ENCODE measurements at regions not wholly inside any gene's neighbourhood (a gene's known extent, or its start where the extent isn't known, plus 50 kb on each side); places are given as distances from the start of the nearest gene placed in this dataset.

- DNase-seq (ENCODE audit: extremely low read depth, low read depth): no peak
- no peak for TF ChIP-seq CTCF (IDR thresholded peaks at IDR 0.05; ENCODE audit: low read depth, low read length)
Measured at GRCh38 chr21:31479222-31479621, 135.2 kb upstream of the TIAM1 start.

- TF ChIP-seq CTCF (IDR thresholded peaks at IDR 0.05; ENCODE audit: low read depth, low read length): no peak; the same call in 1 of the 2 replicates
- no peak for DNase-seq (ENCODE audit: extremely low read depth, low read depth)
Measured at GRCh38 chr21:31476263-31477022, 132.4 kb upstream of the TIAM1 start.

GRCh38 chr21:31475223-31475622, 131.2 kb upstream of the TIAM1 start:
- DNase-seq (ENCODE audit: extremely low read depth, low read depth): no peak
- no peak for TF ChIP-seq CTCF (IDR thresholded peaks at IDR 0.05; ENCODE audit: low read depth, low read length)

GRCh38 chr21:31473685-31474345, 129.8 kb upstream of the TIAM1 start:
- TF ChIP-seq CTCF (IDR thresholded peaks at IDR 0.05; ENCODE audit: low read depth, low read length): no peak
- no peak for DNase-seq (ENCODE audit: extremely low read depth, low read depth)

DNA sequence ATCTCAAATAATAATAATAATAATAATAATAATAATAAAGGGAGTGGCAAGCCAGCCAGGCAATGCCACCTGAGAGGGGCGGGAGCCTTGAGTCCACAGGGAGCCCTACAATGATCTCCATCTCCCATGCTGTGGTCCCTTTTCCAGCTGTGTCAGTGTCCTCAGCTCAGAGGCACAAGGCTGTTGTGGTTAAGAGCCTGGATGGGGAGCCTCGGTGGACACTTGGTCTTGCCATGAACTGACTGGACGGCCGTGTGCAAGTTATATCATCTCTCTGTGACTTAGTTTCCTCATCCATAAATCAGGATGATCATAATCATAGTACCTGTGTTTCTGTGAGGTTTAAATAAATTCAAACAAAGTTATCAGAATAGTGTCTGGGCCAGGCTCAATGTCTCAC, 127.8 kb upstream of the TIAM1 start:
- TF ChIP-seq CTCF (IDR thresholded peaks at IDR 0.05; ENCODE audit: low read depth, low read length): no peak
- no peak for DNase-seq (ENCODE audit: extremely low read depth, low read depth)

GRCh38 chr21:31470896-31471694, 127.0 kb upstream of the TIAM1 start:
- no peak for TF ChIP-seq CTCF (IDR thresholded peaks at IDR 0.05; ENCODE audit: low read depth, low read length)
- DNase-seq (ENCODE audit: extremely low read depth, low read depth): no peak

DNA sequence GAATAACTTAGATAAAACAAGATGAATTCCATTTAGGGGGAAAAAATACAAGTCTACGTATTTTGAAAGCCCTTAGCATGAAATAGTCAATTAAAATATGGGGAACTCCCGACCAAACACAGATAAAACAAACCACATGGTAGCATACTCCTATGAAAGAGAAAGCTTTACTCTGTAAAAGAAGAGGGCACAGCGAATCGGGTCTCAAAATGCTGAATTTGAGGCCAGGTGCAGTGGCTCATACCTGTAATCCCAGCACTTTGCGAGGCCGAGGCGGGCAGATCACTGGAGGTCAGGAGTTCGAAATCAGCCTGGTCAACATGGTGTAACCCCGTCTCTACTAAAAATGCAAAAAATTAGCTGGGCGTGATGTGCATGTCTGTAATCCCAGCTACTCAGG, 116.9 kb upstream of the TIAM1 start:
- TF ChIP-seq CTCF (IDR thresholded peaks at IDR 0.05; ENCODE audit: low read depth, low read length): no peak
- DNase-seq (ENCODE audit: extremely low read depth, low read depth): no peak
